ENCODE measurements at regions not wholly inside any gene's neighbourhood (a gene's known extent, or its start where the extent isn't known, plus 50 kb on each side); places are given as distances from the start of the nearest gene placed in this dataset.

- TF ChIP-seq POLR2A (IDR thresholded peaks at IDR 0.05) (no peak), CTCF (IDR thresholded peaks at IDR 0.05) (no peak)
These were observed 164.0 kb downstream of the DDX3Y start for GRCh38 chrY:13068696-13069095.

Data from esophagus squamous epithelium (tissue), 4 donors.